PC-3 (cell line): ENCODE measurements at regions not wholly inside any gene's neighbourhood (a gene's known extent, or its start where the extent isn't known, plus 50 kb on each side); places are given as distances from the start of the nearest gene placed in this dataset.

ENCODE experiments used
- ATAC-seq: fragments of 200-7000 bp; cut with Tn5 transposase; 2 replicates; pipeline ENCODE4 v1.9.1; 2020; ENCODE audit warnings: mild to moderate bottlenecking, moderate library complexity
- BruUV-seq: library from RNA; stranded (reverse); fragments of 400-500 nt; replicated peaks from 2 replicates; lab custom pipeline; 2021; lab: Mats Ljungman, UMichigan
- CTCF ChIA-PET: fragments of 300-600 bp; sonication (Branson Sonifier 250); formaldehyde crosslinking; loops from one replicate; lab custom pipeline; 2022; ENCODE audit warnings: antibody characterized with exemption; lab: Charles Lee
- POLR2A ChIA-PET: fragments of 300-600 bp; sonication (Branson Sonifier 250); formaldehyde crosslinking; loops from one replicate; lab custom pipeline; 2022; ENCODE audit warnings: antibody characterized with exemption; ENCODE audit not compliant: unreplicated experiment; lab: Charles Lee
- DNase-seq: peaks from one replicate; pipeline ENCODE4 v3.0.0-alpha.2; 2015
- H2AFZ ChIP-seq: fragments of 300-600 bp; sonication (generic); 2 replicates; pipeline ENCODE4 v1.6.0; 2016; ENCODE audit warnings: antibody characterized with exemption, low read length
- H3F3A ChIP-seq: fragments of 300-600 bp; sonication (generic); one replicate; pipeline ENCODE4 v1.6.0; 2017; ENCODE audit warnings: antibody characterized with exemption, low read length, control low read depth, mild to moderate bottlenecking; ENCODE audit not compliant: unreplicated experiment
- H3K27ac ChIP-seq: fragments of 300-600 bp; sonication (generic); 2 replicates; pipeline ENCODE4 v1.5.1; 2016; ENCODE audit warnings: mild to moderate bottlenecking, low read length
- H3K27me3 ChIP-seq: fragments of 300-600 bp; sonication (generic); 2 replicates; pipeline ENCODE4 v1.6.1; 2016; ENCODE audit warnings: low read length, mixed read lengths
- H3K36me3 ChIP-seq: fragments of 300-600 bp; sonication (generic); 2 replicates; pipeline ENCODE4 v1.6.1; 2016; ENCODE audit warnings: low read depth, mixed run types, low read length, mixed read lengths
- H3K4me1 ChIP-seq: fragments of 300-600 bp; sonication (generic); 2 replicates; pipeline ENCODE4 v1.5.1; 2016; ENCODE audit warnings: low read length; ENCODE audit not compliant: insufficient read depth
- H3K4me2 ChIP-seq: fragments of 300-600 bp; sonication (generic); 2 replicates; pipeline ENCODE4 v1.6.0; 2016; ENCODE audit warnings: low read length
- H3K4me3 ChIP-seq: fragments of 300-600 bp; sonication (generic); 2 replicates; pipeline ENCODE4 v1.5.1; 2016; ENCODE audit warnings: mild to moderate bottlenecking, low read length, mixed read lengths
- H3K79me2 ChIP-seq: fragments of 300-600 bp; sonication (generic); 2 replicates; pipeline ENCODE4 v1.6.1; 2017; ENCODE audit warnings: low read length, mixed read lengths
- H3K9ac ChIP-seq: fragments of 300-600 bp; sonication (generic); 2 replicates; pipeline ENCODE4 v1.6.0; 2016; ENCODE audit warnings: mild to moderate bottlenecking, low read length
- H3K9me2 ChIP-seq: fragments of 300-600 bp; sonication (generic); replicated peaks from 2 replicates; pipeline ENCODE4 v1.6.1; 2016; ENCODE audit warnings: mixed run types, low read length, mixed read lengths
- H3K9me3 ChIP-seq: fragments of 300-600 bp; sonication (generic); 2 replicates; pipeline ENCODE4 v1.6.1; 2016; ENCODE audit warnings: low read length, mixed read lengths
- H4K20me1 ChIP-seq: fragments of 300-600 bp; sonication (generic); 2 replicates; pipeline ENCODE4 v1.6.1; 2016; ENCODE audit warnings: low read length, mixed read lengths
- CTCF ChIP-seq: fragments of 300-600 bp; sonication (generic); conservative IDR thresholded peaks from 2 replicates; pipeline ENCODE4 v1.5.1; 2017; ENCODE audit warnings: antibody characterized with exemption, low read depth, mild to moderate bottlenecking, low read length
- EZH2 ChIP-seq: fragments of 300-600 bp; sonication (generic); IDR thresholded peaks from one replicate; pipeline ENCODE4 v1.6.1; 2017; ENCODE audit warnings: antibody characterized with exemption, mild to moderate bottlenecking, low read length; ENCODE audit not compliant: unreplicated experiment
- EZH2phosphoT487 ChIP-seq: fragments of 300-600 bp; sonication (generic); IDR thresholded peaks from 2 replicates; pipeline ENCODE4 v1.6.1; 2018; ENCODE audit warnings: mild to moderate bottlenecking, antibody characterized with exemption, low read length, borderline replicate concordance
- intact Hi-C: fragments of 100-400 bp; cut with micrococcal nuclease; formaldehyde crosslinking; loops from 2 replicates; pipeline ENCODE4 v1.9.0; 2023

- no peak overlapping the region for H3K4me3 ChIP-seq
- TF ChIP-seq CTCF (peak; percentile 26; the same call in 1 of the 2 replicates), EZH2 (no peak), EZH2phosphoT487 (no peak)
- no peak overlapping the region for H3K9ac ChIP-seq
- H3K9me2 ChIP-seq, result no peaks in the 10 kb centered on the region
- ChIA-PET CTCF (no interaction called here), POLR2A (no interaction called here)
- no peak overlapping the region for H2AFZ ChIP-seq
- H3K27me3 ChIP-seq, result no peaks in the 10 kb centered on the region
- H4K20me1 ChIP-seq, result no peaks in the 10 kb centered on the region
- intact Hi-C loops, result no loop called here
- H3K4me2 ChIP-seq, result no peak overlapping the region
- no peaks in the 10 kb centered on the region for H3K9me3 ChIP-seq
- DNase-seq, result peak; percentile 21
- H3K36me3 ChIP-seq, result no peaks in the 10 kb centered on the region
- no peak for ATAC-seq
- no peaks in the 10 kb centered on the region for H3F3A ChIP-seq
- no peaks in the 10 kb centered on the region for H3K79me2 ChIP-seq
- no peak overlapping the region for H3K27ac ChIP-seq
- no TSS peak for BruUV-seq
- no peaks in the 10 kb centered on the region for H3K4me1 ChIP-seq
Observed at GRCh38 chr4:177100307-177100706, 209.4 kb upstream of the NEIL3 start.

GRCh38 chr4:177103619-177104018, 206.1 kb upstream of the NEIL3 start:
- H3K4me1 ChIP-seq, result no peaks in the 10 kb centered on the region
- CTCF ChIA-PET, result no interaction called here
- H3K9me2 ChIP-seq, result no peaks in the 10 kb centered on the region
- no peaks in the 10 kb centered on the region for H3F3A ChIP-seq
- H3K27me3 ChIP-seq, result no peaks in the 10 kb centered on the region
- H3K4me3 ChIP-seq, result no peak overlapping the region
- POLR2A ChIA-PET, result interaction anchor here (0.7 kb wide), 1 partner anchor 360 kb away, joined by 5 read pairs; no protein-coding TSS in a partner anchor
- no peaks in the 10 kb centered on the region for H3K9me3 ChIP-seq
- no peak overlapping the region for H3K27ac ChIP-seq
- intact Hi-C loops, result no loop called here
- no TSS peak for BruUV-seq
- no peak for ATAC-seq
- H3K4me2 ChIP-seq, result no peak overlapping the region
- no peak for TF ChIP-seq EZH2
- TF ChIP-seq CTCF, result no peak
- no peak for TF ChIP-seq EZH2phosphoT487
- no peaks in the 10 kb centered on the region for H3K36me3 ChIP-seq
- H2AFZ ChIP-seq, result no peak overlapping the region
- DNase-seq, result no peak
- no peaks in the 10 kb centered on the region for H3K79me2 ChIP-seq
- no peak overlapping the region for H3K9ac ChIP-seq
- no peaks in the 10 kb centered on the region for H4K20me1 ChIP-seq

GRCh38 chr4:177105536-177105935, 204.1 kb upstream of the NEIL3 start:
- ATAC-seq, result no peak
- H3K36me3 ChIP-seq, result no peaks in the 10 kb centered on the region
- no peaks in the 10 kb centered on the region for H3K4me1 ChIP-seq
- no peak overlapping the region for H3K27ac ChIP-seq
- no peaks in the 10 kb centered on the region for H3K9me3 ChIP-seq
- ChIA-PET POLR2A (no interaction called here), CTCF (no interaction called here)
- intact Hi-C loops, result no loop called here
- H2AFZ ChIP-seq, result no peak overlapping the region
- H3F3A ChIP-seq, result no peaks in the 10 kb centered on the region
- H3K4me2 ChIP-seq, result no peak overlapping the region
- H3K79me2 ChIP-seq, result no peaks in the 10 kb centered on the region
- H3K4me3 ChIP-seq, result no peak overlapping the region
- BruUV-seq, result no TSS peak
- no peak for DNase-seq
- no peaks in the 10 kb centered on the region for H3K9me2 ChIP-seq
- H4K20me1 ChIP-seq, result no peaks in the 10 kb centered on the region
- no peak overlapping the region for H3K9ac ChIP-seq
- no peaks in the 10 kb centered on the region for H3K27me3 ChIP-seq
- TF ChIP-seq CTCF, result no peak
- no peak for TF ChIP-seq EZH2phosphoT487
